GM23338 (cell line): ENCODE measurements at regions not wholly inside any gene's neighbourhood (a gene's known extent, or its start where the extent isn't known, plus 50 kb on each side); places are given as distances from the start of the nearest gene placed in this dataset.

ENCODE experiments used
- ATAC-seq: fragments of 200-7000 bp; cut with Tn5 transposase; 3 replicates; pipeline ENCODE4 v1.9.1; 2020
- DNase-seq: peaks from one replicate; pipeline ENCODE4 v3.0.0-alpha.2; 2015; ENCODE audit warnings: low spot score
- H2AFZ ChIP-seq: fragments of 200-600 bp; sonication (generic); 2 replicates; pipeline ENCODE4 v1.8.0; 2016; ENCODE audit warnings: antibody characterized with exemption, mild to moderate bottlenecking, moderate library complexity
- H3F3A ChIP-seq: fragments of 200-600 bp; sonication (generic); replicated peaks from 2 replicates; pipeline ENCODE4 v1.8.0; 2017; ENCODE audit warnings: antibody characterized with exemption, mixed run types, low read depth
- H3K27ac ChIP-seq: fragments of 200-600 bp; sonication (generic); 2 replicates; pipeline ENCODE4 v1.6.1; 2016; ENCODE audit warnings: low read depth
- H3K27me3 ChIP-seq: fragments of 200-600 bp; sonication (generic); 2 replicates; pipeline ENCODE4 v1.8.0; 2016; ENCODE audit warnings: mild to moderate bottlenecking, mixed run types, moderate library complexity; ENCODE audit not compliant: insufficient read depth
- H3K36me3 ChIP-seq: fragments of 200-600 bp; sonication (generic); 2 replicates; pipeline ENCODE4 v1.8.0; 2016; ENCODE audit warnings: mild to moderate bottlenecking; ENCODE audit not compliant: insufficient read depth
- H3K4me1 ChIP-seq: fragments of 200-600 bp; sonication (generic); 2 replicates; pipeline ENCODE4 v1.8.0; 2016; ENCODE audit warnings: mild to moderate bottlenecking, moderate library complexity; ENCODE audit not compliant: insufficient read depth
- H3K4me2 ChIP-seq: fragments of 200-600 bp; sonication (generic); 2 replicates; pipeline ENCODE4 v1.7.1; 2017; ENCODE audit warnings: mixed run types
- H3K4me3 ChIP-seq: fragments of 200-600 bp; sonication (generic); 2 replicates; pipeline ENCODE4 v1.6.1; 2016; ENCODE audit warnings: mixed run types
- H3K79me2 ChIP-seq: fragments of 200-600 bp; sonication (generic); replicated peaks from 2 replicates; pipeline ENCODE4 v1.8.0; 2017; ENCODE audit warnings: mild to moderate bottlenecking; ENCODE audit not compliant: insufficient read depth
- H3K9me2 ChIP-seq: fragments of 200-600 bp; sonication (generic); 2 replicates; pipeline ENCODE4 v1.8.0; 2017; ENCODE audit not compliant: insufficient read depth
- H4K20me1 ChIP-seq: fragments of 200-600 bp; sonication (generic); replicated peaks from 2 replicates; pipeline ENCODE4 v1.8.0; 2017; ENCODE audit warnings: mild to moderate bottlenecking; ENCODE audit not compliant: insufficient read depth
- H3K27ac Mint-ChIP-seq: 2 replicates; pipeline ENCODE4 v1.8.0; 2020; ENCODE audit warnings: inconsistent platforms, mild to moderate bottlenecking, moderate library complexity, mixed read lengths
- H3K27me3 Mint-ChIP-seq: 3 replicates; pipeline ENCODE4 v1.8.0; 2022; ENCODE audit warnings: low read depth, mild to moderate bottlenecking, moderate library complexity, mixed read lengths, inconsistent platforms; ENCODE audit not compliant: insufficient read depth, poor library complexity
- H3K36me3 Mint-ChIP-seq: 3 replicates; pipeline ENCODE4 v1.8.0; 2021; ENCODE audit warnings: low read depth, mild to moderate bottlenecking, inconsistent platforms, moderate library complexity, mixed read lengths
- H3K4me1 Mint-ChIP-seq: 3 replicates; pipeline ENCODE4 v1.8.0; 2020; ENCODE audit warnings: mild to moderate bottlenecking, inconsistent platforms, mixed read lengths
- H3K4me3 Mint-ChIP-seq: 3 replicates; pipeline ENCODE4 v1.8.0; 2021; ENCODE audit warnings: moderate library complexity, mild to moderate bottlenecking, inconsistent platforms, mixed read lengths
- H3K9me3 Mint-ChIP-seq: 3 replicates; pipeline ENCODE4 v1.8.0; 2020; ENCODE audit warnings: moderate library complexity, mild to moderate bottlenecking, inconsistent platforms, mixed read lengths
- EZH2 ChIP-seq: fragments of 200-600 bp; sonication (generic); IDR thresholded peaks from one replicate; pipeline ENCODE4 v1.8.0; 2017; ENCODE audit warnings: antibody characterized with exemption, mild to moderate bottlenecking, low read depth; ENCODE audit not compliant: unreplicated experiment
- EZH2phosphoT487 ChIP-seq: fragments of 200-600 bp; sonication (generic); IDR thresholded peaks from one replicate; pipeline ENCODE4 v1.8.1; 2018; ENCODE audit warnings: antibody characterized with exemption; ENCODE audit not compliant: unreplicated experiment
- NANOG ChIP-seq: IDR thresholded peaks from 2 replicates; pipeline ENCODE4 v1.6.1; 2016; ENCODE audit warnings: antibody characterized with exemption, borderline replicate concordance
- STAT1 ChIP-seq: IDR thresholded peaks from one replicate; pipeline ENCODE4 v1.6.1; 2016; ENCODE audit warnings: antibody characterized with exemption; ENCODE audit not compliant: unreplicated experiment
- TF ChIP-seq, protein P1 (sequence below): fragments of 250-450 bp; sonication (Bioruptor Pico); IDR thresholded peaks from 2 replicates; pipeline ENCODE4 v1.5.0; 2020; ENCODE audit warnings: mild to moderate bottlenecking, moderate library complexity

DNA sequence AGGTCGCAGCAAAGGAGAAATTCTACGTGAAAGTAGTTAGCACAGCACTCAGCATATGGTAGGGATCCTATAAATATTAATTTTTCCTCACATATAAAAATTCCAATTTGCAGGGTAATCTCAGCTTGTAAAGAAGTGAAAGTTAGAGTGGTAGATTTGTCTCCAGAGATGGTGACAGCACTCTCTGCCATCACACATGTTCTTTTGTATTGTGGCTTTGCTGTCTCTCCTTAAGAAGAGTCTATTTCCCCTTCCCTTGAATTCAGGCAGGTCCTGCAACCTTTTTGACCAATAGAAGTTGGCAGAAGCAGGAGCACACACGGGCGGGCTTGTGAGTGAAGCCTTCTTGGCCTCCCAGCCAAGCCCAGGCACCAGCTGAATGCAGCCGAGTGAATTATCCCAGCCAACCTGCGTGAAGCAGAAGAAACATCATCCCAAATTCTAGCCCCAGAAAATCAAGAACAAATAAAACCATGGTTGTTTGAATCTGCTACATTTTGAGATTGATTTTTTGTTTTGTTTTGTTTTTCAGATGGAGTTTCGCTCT, 107.8 kb upstream of the COPS8 start (continued):
- TF ChIP-seq, protein P1, sequence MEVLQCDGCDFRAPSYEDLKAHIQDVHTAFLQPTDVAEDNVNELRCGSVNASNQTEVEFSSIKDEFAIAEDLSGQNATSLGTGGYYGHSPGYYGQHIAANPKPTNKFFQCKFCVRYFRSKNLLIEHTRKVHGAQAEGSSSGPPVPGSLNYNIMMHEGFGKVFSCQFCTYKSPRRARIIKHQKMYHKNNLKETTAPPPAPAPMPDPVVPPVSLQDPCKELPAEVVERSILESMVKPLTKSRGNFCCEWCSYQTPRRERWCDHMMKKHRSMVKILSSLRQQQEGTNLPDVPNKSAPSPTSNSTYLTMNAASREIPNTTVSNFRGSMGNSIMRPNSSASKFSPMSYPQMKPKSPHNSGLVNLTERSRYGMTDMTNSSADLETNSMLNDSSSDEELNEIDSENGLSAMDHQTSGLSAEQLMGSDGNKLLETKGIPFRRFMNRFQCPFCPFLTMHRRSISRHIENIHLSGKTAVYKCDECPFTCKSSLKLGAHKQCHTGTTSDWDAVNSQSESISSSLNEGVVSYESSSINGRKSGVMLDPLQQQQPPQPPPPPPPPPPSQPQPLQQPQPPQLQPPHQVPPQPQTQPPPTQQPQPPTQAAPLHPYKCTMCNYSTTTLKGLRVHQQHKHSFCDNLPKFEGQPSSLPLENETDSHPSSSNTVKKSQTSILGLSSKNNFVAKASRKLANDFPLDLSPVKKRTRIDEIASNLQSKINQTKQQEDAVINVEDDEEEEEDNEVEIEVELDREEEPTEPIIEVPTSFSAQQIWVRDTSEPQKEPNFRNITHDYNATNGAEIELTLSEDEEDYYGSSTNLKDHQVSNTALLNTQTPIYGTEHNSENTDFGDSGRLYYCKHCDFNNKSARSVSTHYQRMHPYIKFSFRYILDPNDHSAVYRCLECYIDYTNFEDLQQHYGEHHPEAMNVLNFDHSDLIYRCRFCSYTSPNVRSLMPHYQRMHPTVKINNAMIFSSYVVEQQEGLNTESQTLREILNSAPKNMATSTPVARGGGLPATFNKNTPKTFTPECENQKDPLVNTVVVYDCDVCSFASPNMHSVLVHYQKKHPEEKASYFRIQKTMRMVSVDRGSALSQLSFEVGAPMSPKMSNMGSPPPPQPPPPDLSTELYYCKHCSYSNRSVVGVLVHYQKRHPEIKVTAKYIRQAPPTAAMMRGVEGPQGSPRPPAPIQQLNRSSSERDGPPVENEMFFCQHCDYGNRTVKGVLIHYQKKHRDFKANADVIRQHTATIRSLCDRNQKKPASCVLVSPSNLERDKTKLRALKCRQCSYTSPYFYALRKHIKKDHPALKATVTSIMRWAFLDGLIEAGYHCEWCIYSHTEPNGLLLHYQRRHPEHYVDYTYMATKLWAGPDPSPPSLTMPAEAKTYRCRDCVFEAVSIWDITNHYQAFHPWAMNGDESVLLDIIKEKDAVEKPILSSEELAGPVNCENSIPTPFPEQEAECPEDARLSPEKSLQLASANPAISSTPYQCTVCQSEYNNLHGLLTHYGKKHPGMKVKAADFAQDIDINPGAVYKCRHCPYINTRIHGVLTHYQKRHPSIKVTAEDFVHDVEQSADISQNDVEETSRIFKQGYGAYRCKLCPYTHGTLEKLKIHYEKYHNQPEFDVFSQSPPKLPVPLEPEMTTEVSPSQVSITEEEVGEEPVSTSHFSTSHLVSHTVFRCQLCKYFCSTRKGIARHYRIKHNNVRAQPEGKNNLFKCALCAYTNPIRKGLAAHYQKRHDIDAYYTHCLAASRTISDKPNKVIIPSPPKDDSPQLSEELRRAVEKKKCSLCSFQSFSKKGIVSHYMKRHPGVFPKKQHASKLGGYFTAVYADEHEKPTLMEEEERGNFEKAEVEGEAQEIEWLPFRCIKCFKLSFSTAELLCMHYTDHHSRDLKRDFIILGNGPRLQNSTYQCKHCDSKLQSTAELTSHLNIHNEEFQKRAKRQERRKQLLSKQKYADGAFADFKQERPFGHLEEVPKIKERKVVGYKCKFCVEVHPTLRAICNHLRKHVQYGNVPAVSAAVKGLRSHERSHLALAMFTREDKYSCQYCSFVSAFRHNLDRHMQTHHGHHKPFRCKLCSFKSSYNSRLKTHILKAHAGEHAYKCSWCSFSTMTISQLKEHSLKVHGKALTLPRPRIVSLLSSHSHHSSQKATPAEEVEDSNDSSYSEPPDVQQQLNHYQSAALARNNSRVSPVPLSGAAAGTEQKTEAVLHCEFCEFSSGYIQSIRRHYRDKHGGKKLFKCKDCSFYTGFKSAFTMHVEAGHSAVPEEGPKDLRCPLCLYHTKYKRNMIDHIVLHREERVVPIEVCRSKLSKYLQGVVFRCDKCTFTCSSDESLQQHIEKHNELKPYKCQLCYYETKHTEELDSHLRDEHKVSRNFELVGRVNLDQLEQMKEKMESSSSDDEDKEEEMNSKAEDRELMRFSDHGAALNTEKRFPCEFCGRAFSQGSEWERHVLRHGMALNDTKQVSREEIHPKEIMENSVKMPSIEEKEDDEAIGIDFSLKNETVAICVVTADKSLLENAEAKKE (CRISPR knock-in tag): no peak
- TF ChIP-seq STAT1 (no peak), EZH2 (no peak)

- Histone ChIP-seq H3K27ac (no peak overlapping the region), H3K79me2 (no peaks in the 10 kb centered on the region), H4K20me1 (no peaks in the 10 kb centered on the region), H3K9me2 (peaks cover 15% of the 10 kb centered on the region), H3F3A (no peaks in the 10 kb centered on the region), H3K4me1 (0 out of 2 replicates have a peak, but pooled peaks cover 4% of the 10 kb centered on the region), H3K27me3 (no peaks in the 10 kb centered on the region), H2AFZ (no peak overlapping the region), H3K4me2 (no peak overlapping the region), H3K36me3 (no peaks in the 10 kb centered on the region), H3K4me3 (no peak overlapping the region)
- DNase-seq (no peak), ATAC-seq (no peak)
- Mint-ChIP-seq H3K27me3 (peaks cover 10% of the 10 kb centered on the region), H3K36me3 (peaks cover 3% of the 10 kb centered on the region; the same call in 1 of the 3 replicates), H3K9me3 (peaks cover 10% of the 10 kb centered on the region), H3K27ac (no peak overlapping the region), H3K4me1 (peaks cover 10% of the 10 kb centered on the region), H3K4me3 (no peak overlapping the region)
- TF ChIP-seq EZH2phosphoT487 (no peak), STAT1 (no peak), NANOG (no peak)
- TF ChIP-seq, protein P1 (CRISPR knock-in tag): no peak
Measured at GRCh38 chr2:236979664-236980063, 106.0 kb upstream of the COPS8 start.
